Brain microvascular endothelial cell (primary cell): ENCODE measurements at regions not wholly inside any gene's neighbourhood (a gene's known extent, or its start where the extent isn't known, plus 50 kb on each side); places are given as distances from the start of the nearest gene placed in this dataset.

ENCODE experiments used
- DNase-seq: peaks from one replicate; pipeline ENCODE4 v3.0.0-alpha.2; 2020
- H3K27ac ChIP-seq: fragments of 250-450 bp; sonication (Bioruptor Pico); 2 replicates; pipeline ENCODE4 v1.5.1; 2020; ENCODE audit warnings: mild to moderate bottlenecking, moderate library complexity
- H3K27me3 ChIP-seq: fragments of 250-450 bp; sonication (Bioruptor Pico); replicated peaks from 2 replicates; pipeline ENCODE4 v1.5.1; 2020; ENCODE audit warnings: mild to moderate bottlenecking
- H3K36me3 ChIP-seq: fragments of 250-450 bp; sonication (Bioruptor Pico); replicated peaks from 2 replicates; pipeline ENCODE4 v1.5.1; 2020; ENCODE audit warnings: mild to moderate bottlenecking
- H3K4me3 ChIP-seq: 2 replicates; pipeline ENCODE4 v1.5.1; 2011; ENCODE audit warnings: low read depth, mild to moderate bottlenecking, control low read depth, low read length, moderate library complexity
- CTCF ChIP-seq: IDR thresholded peaks from 2 replicates; pipeline ENCODE4 v1.5.1; 2011; ENCODE audit warnings: low read depth, mild to moderate bottlenecking, moderate library complexity, low read length, control low read depth, inconsistent platforms; ENCODE audit errors: missing control alignments
- in situ Hi-C: cut with HindIII; loops from 2 replicates; pipeline ENCODE4 v1.10.0; 2017; ENCODE audit warnings: low sequenced_read_pairs, low pct_ligation_motif_present

- DNase-seq = peak; percentile 96
- Histone ChIP-seq H3K4me3 (no peak overlapping the region), H3K27me3 (no peaks in the 10 kb centered on the region), H3K27ac (peak overlapping the region; percentile 96), H3K36me3 (no peaks in the 10 kb centered on the region)
- in situ Hi-C loops = no loop called here
- no peak for TF ChIP-seq CTCF
These were observed 503.2 kb upstream of the ID4 start for GRCh38 chr6:19333936-19334335.

- TF ChIP-seq CTCF = no peak
- Histone ChIP-seq H3K4me3 (no peak overlapping the region), H3K27ac (peak overlapping the region; percentile 25), H3K27me3 (no peaks in the 10 kb centered on the region), H3K36me3 (no peaks in the 10 kb centered on the region)
- in situ Hi-C loops = no loop called here
- no peak for DNase-seq
These were observed 500.6 kb upstream of the ID4 start for GRCh38 chr6:19336579-19336978.

GRCh38 chr6:19337101-19337500 lies 500.1 kb upstream of the ID4 start:
- H3K4me3 ChIP-seq = no peak overlapping the region
- H3K36me3 ChIP-seq = no peaks in the 10 kb centered on the region
- no peaks in the 10 kb centered on the region for H3K27me3 ChIP-seq
- no peak overlapping the region for H3K27ac ChIP-seq
- in situ Hi-C loops = no loop called here
- TF ChIP-seq CTCF = no peak
- no peak for DNase-seq

- H3K4me3 ChIP-seq = no peak overlapping the region
- H3K36me3 ChIP-seq = no peaks in the 10 kb centered on the region
- in situ Hi-C loops = no loop called here
- H3K27ac ChIP-seq = no peak overlapping the region
- TF ChIP-seq CTCF = no peak
- no peaks in the 10 kb centered on the region for H3K27me3 ChIP-seq
- no peak for DNase-seq
These were observed 494.6 kb upstream of the ID4 start for GRCh38 chr6:19342616-19343015.

GRCh38 chr6:19349429-19349828 lies 487.7 kb upstream of the ID4 start:
- H3K4me3 ChIP-seq = no peak overlapping the region
- DNase-seq = no peak
- no peaks in the 10 kb centered on the region for H3K36me3 ChIP-seq
- no peak for TF ChIP-seq CTCF
- no peaks in the 10 kb centered on the region for H3K27me3 ChIP-seq
- in situ Hi-C loops = no loop called here
- H3K27ac ChIP-seq = no peak overlapping the region

- H3K4me3 ChIP-seq = no peak overlapping the region
- no peak overlapping the region for H3K27ac ChIP-seq
- DNase-seq = no peak
- no peaks in the 10 kb centered on the region for H3K27me3 ChIP-seq
- TF ChIP-seq CTCF = no peak
- in situ Hi-C loops = no loop called here
- no peaks in the 10 kb centered on the region for H3K36me3 ChIP-seq
These were observed 483.0 kb upstream of the ID4 start for GRCh38 chr6:19354181-19354580.
